IPS-18c (cell line): ENCODE measurements at regions not wholly inside any gene's neighbourhood (a gene's known extent, or its start where the extent isn't known, plus 50 kb on each side); places are given as distances from the start of the nearest gene placed in this dataset.

Experiments
- H3K4me3 ChIP-seq: 2 replicates; pipeline ENCODE4 v1.7.0; 2013; ENCODE audit warnings: low read depth, mild to moderate bottlenecking, low read length, moderate library complexity; ENCODE audit not compliant: insufficient read depth
- H3K9me3 ChIP-seq: one replicate; pipeline ENCODE4 v1.6.1; 2013; ENCODE audit warnings: mild to moderate bottlenecking, low read length, moderate library complexity; ENCODE audit not compliant: control insufficient read depth, insufficient read depth

GRCh38 chr2:158049129-158049855 lies 52.4 kb upstream of the UPP2 start:
- Histone ChIP-seq H3K4me3 (no peak overlapping the region), H3K9me3 (peaks cover 2% of the 10 kb centered on the region)

- Histone ChIP-seq H3K9me3 (peaks cover 2% of the 10 kb centered on the region), H3K4me3 (no peak overlapping the region)
These were observed 53.3 kb upstream of the UPP2 start for GRCh38 chr2:158048327-158048726.

DNA sequence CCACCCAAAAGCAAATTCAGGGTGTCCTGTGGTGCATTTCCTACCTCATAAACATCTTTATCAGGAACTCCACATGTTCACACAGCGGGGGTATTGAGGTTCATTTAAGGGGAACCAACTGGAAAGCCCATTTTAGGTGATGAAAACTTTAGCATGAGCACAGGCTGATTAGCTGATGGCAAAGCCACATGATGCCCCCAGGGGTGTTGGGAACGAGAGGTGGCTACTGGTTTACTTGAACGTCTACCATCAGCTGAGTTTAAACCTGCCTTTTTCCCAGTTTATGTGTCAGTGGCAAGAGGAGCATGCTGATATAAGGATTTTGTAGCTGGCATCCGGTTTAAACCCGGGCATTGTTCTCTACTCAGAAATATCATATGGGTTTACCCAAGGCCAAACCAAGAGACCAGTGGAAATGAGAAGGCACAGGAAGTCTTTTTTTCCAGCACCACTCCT lies 54.5 kb upstream of the UPP2 start:
- Histone ChIP-seq H3K4me3 (no peak overlapping the region), H3K9me3 (peaks cover 2% of the 10 kb centered on the region)

- peaks cover under 1% of the 10 kb centered on the region for H3K9me3 ChIP-seq
These were observed 55.4 kb upstream of the UPP2 start for GRCh38 chr2:158046121-158046880.

DNA sequence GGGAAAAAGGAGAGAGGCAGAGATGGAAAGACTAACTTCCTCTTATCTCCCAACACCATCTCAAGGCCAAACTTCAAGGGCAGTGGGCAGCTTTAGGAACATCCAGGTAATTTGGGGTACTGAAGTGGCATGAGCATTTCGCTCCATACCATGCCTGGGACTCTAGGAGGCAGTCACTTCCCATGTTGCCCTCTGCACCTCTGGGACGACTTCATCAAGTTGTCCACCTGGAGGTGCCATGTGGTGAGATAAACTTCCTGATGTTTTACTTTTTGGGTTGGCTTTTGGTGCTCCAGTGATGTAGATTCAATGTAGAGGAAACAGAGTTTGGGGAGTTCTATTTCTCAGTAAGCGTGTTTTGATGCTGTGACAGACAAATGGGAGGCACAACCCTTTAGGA lies 56.3 kb upstream of the UPP2 start:
- H3K4me3 ChIP-seq: no peak overlapping the region
- no peaks in the 10 kb centered on the region for H3K9me3 ChIP-seq

More at GRCh38 chr2:158046121-158046880, 55.4 kb upstream of the UPP2 start:
- H3K4me3 ChIP-seq: no peak overlapping the region

DNA sequence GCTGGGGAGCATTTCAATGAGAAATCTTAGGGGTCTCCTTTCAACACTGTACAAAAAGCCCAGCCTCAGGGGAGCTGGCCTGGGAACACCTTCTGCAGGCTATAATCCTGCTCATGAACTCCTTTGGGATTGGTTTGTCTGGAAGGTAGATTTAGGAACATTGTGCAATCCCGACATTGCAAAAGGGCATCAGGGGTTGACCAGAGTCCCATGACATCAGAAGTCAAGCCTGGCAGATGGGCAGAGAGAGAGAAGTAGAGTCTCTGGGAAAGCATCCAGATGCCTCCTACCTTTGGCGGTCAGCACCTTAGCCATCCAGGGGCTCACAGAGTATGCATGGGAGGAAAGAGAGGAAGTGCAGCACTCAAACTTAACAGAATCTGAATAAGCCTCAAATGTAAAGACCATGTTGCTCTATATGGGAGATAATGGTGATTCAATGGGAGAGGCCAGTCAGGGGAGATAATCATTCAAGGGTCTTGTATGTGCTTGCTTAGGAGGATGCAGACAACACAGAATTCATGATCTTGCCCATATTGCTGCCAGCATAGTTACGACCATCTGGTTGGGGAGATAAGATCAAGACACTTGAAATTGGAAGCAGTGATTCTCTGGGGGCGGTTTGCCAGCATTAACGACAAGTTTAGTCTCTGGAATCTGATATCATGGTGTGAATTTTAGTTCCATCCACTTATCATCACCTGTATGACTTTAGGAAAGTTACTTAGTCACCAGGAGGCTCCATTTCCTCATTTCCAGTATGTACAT lies 58.3 kb upstream of the UPP2 start:
- H3K9me3 ChIP-seq: no peaks in the 10 kb centered on the region
- no peak overlapping the region for H3K4me3 ChIP-seq

DNA sequence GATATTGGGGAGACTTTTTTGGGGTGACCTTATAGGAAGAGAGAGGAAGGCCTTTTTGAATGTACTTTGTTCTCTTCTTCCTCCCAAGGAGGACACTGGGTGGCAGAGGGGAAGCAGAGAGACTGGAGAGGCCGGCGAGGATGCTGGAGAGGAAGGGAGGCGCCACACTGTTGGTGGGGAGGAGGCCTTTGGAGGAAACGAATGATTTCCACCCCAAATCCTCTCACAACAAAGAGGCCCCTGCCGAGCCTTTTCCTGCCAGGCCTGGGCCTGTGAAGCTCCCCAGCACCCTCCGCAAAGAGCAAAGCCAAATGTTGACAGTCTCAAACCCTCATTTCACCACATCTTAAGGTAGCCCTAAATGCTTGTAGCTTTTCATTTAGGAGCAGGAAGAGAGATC lies 59.0 kb upstream of the UPP2 start:
- Histone ChIP-seq H3K9me3 (no peaks in the 10 kb centered on the region), H3K4me3 (no peak overlapping the region)

DNA sequence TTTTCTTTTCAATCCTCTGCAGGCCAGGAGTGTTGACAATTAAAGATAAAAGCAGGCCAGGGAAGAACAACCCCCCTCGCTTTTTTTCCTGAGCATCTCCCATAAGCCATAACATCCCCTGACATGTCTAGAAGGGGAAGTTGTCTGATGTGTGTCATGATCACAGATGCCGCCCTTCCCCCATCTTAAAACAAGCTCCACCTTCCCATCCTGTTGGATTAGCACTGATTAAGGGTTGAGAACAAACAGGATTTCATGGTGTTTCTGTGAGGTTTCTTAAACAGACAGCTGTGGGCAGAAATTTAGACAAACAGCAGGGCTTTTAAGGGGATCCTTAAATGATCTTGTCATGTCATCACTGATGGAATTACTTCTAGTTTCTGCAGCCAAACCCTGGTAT lies 59.4 kb upstream of the UPP2 start:
- Histone ChIP-seq H3K4me3 (no peak overlapping the region), H3K9me3 (no peaks in the 10 kb centered on the region)

- H3K9me3 ChIP-seq: no peaks in the 10 kb centered on the region
- no peak overlapping the region for H3K4me3 ChIP-seq
These were observed 60.3 kb upstream of the UPP2 start for GRCh38 chr2:158041400-158041799.

DNA sequence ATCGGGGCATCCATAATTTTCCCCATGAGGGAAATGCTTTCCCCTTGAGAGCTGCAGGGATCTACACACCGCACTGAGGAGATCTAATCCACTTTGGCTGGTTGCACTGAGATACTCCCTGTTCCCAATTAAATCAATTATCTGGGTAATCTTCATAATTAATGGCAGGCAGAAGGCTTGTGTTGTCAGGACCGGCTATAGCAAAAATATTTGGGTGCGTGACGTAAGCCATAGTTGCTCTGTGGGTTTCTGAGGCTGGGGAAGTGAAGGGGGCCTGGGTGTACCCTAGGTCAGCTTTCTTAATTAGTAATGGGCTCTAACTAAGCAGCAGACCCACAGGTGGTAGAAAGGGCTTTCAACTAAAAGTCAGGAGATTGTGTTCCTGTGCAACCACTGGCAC lies 62.8 kb upstream of the UPP2 start:
- H3K9me3 ChIP-seq: no peaks in the 10 kb centered on the region

DNA sequence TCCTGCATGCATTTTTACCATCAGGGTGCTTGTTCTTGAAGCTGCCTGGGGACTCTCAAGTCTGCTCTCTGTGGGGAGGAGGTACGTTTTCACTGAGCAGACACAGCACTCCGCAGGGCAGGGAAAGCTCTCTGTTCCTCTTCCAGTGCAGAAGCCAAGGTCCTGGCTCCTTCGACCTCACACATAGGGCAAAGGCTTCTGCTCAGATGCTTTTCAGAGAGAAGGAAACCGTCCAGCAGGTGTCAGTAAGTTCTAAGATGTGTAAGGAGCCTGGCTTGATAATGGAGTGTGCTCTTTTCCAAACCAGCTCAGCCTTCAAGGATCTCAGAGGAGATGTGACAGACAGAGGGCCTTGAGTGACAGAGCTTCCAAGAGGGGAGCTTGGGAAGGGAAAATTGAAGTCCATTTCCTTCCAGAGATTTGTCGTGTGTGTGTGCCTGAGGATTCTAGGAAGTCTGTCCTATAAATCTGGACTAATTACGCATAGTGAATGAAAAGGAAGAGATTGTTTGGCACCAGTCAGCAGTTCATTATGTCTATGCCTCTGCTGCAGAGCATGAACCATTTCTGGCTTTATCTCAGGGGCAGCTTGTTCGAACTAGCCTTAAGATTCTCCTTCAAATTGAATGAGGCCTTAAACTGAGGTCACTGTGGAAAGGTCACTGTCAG lies 67.3 kb upstream of the UPP2 start:
- no peaks in the 10 kb centered on the region for H3K9me3 ChIP-seq

More for the DNA sequence above, 62.8 kb upstream of the UPP2 start:
- H3K4me3 ChIP-seq: no peak overlapping the region

GRCh38 chr2:158031371-158031770 lies 70.3 kb upstream of the UPP2 start:
- Histone ChIP-seq H3K9me3 (peaks cover 3% of the 10 kb centered on the region), H3K4me3 (no peak overlapping the region)

More for the DNA sequence above, 67.3 kb upstream of the UPP2 start:
- no peak overlapping the region for H3K4me3 ChIP-seq

DNA sequence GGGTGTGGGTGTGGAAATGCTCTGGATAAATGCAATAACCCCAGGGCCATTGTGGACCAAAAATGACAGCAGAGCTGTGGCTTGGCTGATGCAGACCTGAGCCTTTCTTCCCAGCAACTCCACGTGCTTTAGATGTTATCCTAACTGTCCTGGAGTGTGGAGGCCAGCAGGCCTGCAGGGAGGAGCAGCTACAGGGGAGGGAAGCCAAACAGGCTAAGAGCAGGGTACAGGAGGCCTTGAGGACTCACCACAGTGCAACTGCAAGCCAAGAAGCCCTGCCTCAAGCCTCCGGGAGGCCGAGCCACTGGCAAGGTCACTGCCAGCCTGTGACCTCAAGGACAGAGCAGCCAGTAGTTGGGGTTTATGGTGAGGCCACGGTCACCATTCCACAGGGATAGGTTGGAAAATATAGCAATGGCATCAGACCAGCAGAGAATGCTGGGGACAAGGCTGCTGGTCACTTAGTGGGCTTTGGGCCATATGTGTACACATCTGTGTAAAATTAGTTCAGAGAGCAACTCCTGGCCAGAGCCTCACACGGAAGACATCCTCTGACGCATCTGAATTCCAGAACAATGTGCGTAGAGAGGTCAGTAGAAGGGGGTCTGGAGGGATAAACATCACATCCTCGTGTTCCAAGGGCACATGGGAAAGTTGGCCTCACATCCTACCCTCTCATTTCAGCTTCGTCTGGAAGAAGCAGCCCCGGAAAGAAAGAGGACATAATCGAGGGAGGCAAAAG lies 76.2 kb upstream of the UPP2 start:
- Histone ChIP-seq H3K4me3 (no peak overlapping the region), H3K9me3 (peaks cover 3% of the 10 kb centered on the region)

GRCh38 chr2:158024288-158024898 lies 77.3 kb upstream of the UPP2 start:
- no peak overlapping the region for H3K4me3 ChIP-seq
- peaks cover 3% of the 10 kb centered on the region for H3K9me3 ChIP-seq

DNA sequence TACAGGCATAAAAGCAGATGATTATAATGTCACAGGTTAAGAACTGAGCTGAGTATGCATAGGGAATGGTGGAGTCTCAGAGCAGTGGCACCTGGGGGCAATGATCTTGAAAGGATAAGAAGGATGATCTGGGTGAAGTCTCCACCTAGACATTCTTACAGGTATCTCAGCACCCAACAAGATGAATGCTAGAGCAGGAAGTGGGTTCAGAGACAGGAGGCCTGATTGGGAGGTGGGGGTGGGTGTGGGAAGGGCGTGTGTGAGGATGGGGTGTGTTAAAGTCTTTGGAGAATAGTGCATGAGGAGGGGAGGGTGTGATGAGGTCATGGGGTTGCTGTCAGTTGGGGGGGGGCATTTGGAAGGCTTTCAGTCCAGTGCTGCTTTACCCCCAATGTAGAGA lies 78.8 kb upstream of the UPP2 start:
- H3K9me3 ChIP-seq: no peaks in the 10 kb centered on the region
- no peak overlapping the region for H3K4me3 ChIP-seq

- no peak overlapping the region for H3K4me3 ChIP-seq
These were observed 80.5 kb upstream of the UPP2 start for GRCh38 chr2:158021226-158021625.

More at GRCh38 chr2:158021226-158021625, 80.5 kb upstream of the UPP2 start:
- H3K9me3 ChIP-seq: no peaks in the 10 kb centered on the region
